ENCODE measurements at regions not wholly inside any gene's neighbourhood (a gene's known extent, or its start where the extent isn't known, plus 50 kb on each side); places are given as distances from the start of the nearest gene placed in this dataset.
"Not testable (repeated sequence)": the region's sequence is repeated elsewhere in the genome, so short reads cannot be mapped to it uniquely, and the experiment has no call there.

GRCh38 chr3:194042927-194043326 lies 93.0 kb upstream of the HES1 start:
- no peak for DNase-seq (ENCODE audit: low spot score)

- peak; percentile 81 for DNase-seq (ENCODE audit: low spot score)
Observed at GRCh38 chr3:194043516-194043915, 92.4 kb upstream of the HES1 start.

DNA sequence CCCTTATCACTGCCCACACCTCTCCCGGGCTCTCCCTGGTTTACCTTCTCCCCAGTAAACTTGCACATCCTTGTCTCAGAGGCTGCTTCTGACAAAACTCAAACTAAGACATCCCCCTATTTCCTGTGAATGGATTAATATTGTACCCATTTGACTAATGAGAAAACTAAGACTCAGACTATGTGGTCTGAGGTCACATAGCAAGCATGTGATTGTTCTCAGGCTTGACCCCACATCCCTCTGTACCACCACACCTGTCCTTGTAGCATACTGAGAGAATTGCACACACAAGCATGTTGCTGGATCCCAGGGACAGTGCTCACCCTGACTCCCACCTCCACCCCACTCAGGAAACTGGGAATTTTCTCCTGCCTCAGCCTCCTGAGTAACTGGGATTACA lies 90.7 kb upstream of the HES1 start:
- no peak for DNase-seq (ENCODE audit: low spot score)

- DNase-seq (ENCODE audit: low spot score) = no peak
Observed at GRCh38 chr3:194045919-194046318, 90.0 kb upstream of the HES1 start.

DNA sequence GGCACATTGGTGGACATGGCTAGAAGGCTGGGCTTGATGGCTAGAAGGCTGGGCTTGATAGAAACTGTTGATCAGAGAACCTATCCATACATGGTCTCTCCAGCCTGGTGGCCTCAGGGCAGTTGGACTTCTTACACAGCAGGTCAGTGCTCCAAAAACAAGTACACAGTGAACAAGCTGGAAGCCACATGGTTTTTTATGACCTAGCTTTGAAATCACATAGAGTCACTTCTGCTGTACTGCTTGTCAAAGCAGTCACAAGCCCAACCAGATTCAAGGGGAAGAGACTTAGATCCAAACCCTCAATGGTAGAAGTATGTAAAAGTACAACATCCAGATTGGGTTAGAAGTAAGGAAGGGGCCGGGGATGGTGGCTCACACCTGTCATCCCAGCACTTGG lies 89.4 kb upstream of the HES1 start:
- no peak for DNase-seq (ENCODE audit: low spot score)

DNA sequence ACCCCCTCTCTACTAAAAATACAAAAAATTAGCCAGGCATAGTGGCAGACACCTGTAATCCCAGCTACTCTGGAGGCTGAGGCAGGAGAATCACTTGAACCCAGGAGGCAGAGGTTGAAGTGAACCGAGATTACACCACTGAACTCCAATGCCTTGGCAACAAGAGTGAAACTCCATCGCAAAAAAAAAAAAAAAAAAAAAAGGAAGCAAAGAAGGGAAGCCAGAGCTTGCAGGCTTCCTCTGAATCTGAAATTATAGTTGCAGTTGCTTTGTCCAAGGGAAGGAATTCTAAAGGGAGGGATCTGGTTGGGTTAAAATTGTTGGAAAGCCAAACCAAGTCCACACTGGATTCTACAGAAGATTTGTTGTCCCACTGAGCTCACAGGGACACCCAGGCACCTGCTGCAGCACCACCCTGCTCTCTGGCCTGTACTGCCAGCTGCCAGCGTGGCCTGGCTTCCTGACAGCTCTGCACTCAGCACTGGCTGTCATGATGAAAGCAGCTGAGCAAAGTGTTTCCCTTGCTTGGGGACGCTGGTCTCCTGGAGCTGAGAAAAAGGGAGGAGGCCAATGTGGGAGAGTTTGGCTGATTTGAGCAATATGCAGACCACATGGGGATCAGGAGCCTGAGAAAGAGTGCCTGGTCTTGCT lies 88.8 kb upstream of the HES1 start:
- no peak for DNase-seq (ENCODE audit: low spot score)

DNA sequence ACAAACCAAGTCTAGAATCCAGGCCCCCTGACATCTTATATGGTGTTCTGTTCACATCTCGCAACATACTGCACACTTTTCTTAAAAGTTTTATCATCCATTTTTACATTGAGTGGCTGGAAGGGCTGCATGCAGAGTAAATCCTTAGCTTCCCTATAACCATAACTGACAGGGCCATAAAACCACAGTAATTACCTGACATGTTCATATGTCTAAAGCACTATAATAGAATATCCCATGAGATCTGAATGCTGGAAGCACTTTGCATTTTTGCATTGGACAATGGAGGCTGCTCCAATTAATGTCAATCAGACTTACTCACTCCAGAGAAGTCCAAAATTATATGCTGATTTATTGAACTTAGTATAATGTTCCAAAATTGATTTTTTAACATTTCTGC lies 86.6 kb upstream of the HES1 start:
- no peak for DNase-seq (ENCODE audit: low spot score)

DNA sequence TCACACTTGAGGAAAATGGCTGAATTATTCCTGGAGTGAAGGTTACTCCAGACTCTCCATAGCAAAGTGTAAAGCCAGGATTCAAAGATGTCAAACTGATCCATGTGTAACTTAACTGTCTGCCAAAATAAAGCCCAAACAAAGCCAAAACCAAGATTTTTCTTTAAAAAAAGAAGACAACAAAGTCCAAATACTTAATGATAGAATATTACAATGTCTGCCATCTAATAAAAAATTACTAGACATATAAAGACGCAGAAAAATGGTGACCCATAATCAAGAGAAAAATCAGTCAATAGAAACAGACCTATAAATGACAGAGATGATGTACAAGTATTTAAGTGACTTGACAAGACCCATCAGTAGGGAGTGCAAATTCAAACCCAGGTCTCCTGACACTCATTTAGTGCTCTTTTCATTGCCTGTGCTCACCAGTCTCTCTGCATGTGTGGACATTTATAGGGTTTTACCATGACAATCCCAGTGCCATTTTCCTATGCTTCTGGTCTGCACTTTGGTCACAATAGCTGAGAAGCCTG lies 85.1 kb upstream of the HES1 start:
- DNase-seq (ENCODE audit: low spot score) = no peak

DNA sequence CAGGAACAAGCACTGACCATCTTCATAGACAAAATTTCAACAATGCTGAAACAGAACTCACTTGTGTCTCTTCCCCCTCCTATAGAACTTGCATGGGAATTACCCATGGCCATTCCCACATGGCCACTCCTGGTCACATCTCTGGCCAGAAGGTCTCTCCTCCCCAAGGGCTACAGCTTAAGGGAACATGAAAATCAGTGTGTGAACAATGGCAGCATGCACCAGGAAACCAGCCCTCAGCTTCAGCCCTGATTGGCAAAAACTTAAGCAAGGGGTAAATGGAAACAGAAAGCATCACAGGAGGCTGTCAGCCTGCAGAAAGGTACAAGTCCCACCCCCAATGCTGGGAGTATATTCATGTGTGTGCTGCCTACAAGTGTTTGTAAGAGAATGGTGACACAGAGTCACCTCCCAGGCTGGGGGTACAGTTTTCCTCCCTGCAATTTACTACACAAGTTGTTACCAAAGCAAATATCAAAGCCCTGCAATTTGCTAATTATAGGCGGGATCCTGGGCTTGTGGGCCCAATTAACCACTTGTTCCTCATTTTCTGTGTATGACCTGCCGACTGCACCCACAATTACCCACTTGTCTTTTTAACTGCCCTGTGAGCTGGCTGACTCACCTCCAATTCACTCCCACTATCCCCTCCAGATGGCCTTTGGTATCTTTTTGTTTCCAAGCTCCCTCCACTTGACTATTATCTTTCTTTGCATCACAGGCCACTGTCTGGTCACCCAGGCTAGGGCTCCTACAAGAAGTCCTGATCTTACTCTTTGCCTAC lies 84.4 kb upstream of the HES1 start:
- DNase-seq (ENCODE audit: low spot score) = no peak

- no peak for DNase-seq (ENCODE audit: low spot score)
Observed at GRCh38 chr3:194053136-194053535, 82.8 kb upstream of the HES1 start.

GRCh38 chr3:194054016-194054415 lies 81.9 kb upstream of the HES1 start:
- no peak for DNase-seq (ENCODE audit: low spot score)

- no peak for DNase-seq (ENCODE audit: low spot score)
Observed at GRCh38 chr3:194054540-194054939, 81.4 kb upstream of the HES1 start.

- DNase-seq (ENCODE audit: low spot score) = no peak
Observed at GRCh38 chr3:194054961-194055360, 81.0 kb upstream of the HES1 start.

DNA sequence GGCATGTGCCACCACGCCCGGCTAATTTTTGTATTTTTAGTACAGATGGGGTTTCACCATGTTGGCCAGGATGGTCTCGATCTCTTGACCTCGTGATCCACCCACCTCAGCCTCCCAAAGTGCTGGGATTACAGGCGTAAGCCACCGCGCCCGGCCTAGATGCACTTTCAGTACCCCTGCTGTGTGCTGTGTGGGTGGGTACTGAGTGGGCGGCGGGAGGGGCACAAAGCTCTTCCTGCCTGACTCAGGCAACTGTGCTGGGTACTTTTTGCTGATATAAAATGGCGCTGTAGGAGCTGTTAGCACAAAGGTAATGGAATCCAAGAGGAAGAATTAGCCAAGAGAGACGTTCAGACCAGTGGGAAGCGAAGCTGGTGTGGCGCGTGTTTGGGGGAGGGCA lies 79.6 kb upstream of the HES1 start:
- not testable (repeated sequence) for DNase-seq (ENCODE audit: low spot score)

- no peak for DNase-seq (ENCODE audit: low spot score)
Observed at GRCh38 chr3:194056731-194057415, 79.1 kb upstream of the HES1 start.

DNA sequence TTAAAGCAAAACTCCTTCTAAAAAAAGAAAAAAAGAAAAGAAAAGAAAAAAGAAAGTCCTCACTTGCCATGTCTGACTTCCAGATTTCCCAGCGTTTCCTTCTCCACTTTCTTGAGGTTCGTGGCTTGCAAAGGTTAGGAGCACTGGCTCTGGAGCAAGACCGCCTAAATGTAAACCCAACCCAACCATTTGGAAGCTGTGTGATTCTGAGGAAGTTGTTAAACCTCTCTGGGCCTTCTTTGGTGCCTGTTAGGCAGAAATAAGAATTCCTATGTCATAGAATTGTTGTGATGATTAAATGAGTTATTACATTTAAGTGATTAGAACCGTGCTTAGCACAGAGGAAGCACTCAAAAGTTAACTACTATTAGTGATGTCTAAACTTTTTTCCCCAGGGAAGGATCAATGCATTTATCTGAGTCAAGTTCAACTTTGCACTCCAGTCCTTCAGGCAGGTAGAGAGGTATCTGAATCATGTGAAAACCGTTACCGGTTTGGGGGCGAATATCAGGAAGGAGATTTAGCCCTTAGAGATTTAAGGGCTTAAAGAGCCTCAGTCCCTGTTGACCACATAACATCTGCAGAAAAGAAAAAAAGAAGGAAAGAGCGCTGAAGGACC lies 78.3 kb upstream of the HES1 start:
- no peak for DNase-seq (ENCODE audit: low spot score)

DNA sequence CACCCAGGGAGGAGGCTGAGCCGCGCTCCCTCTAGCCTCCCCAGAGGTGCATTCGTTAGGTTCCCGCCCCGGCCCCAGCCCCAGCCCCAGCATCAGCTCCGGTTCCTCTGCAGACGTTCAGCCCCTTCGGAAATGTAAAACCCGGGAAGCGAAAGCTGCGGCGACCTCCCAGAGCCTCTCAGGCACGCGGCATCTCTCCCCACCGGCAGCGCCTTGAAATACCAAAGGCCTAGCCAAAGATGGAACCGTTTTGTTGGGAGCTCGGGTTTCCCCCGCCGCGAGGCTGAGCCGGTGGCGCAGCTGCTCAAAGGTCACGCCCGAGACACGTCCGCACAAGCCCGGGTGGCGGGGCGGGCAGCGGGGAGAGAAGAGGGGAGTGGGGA lies 77.8 kb upstream of the HES1 start:
- DNase-seq (ENCODE audit: low spot score) = no peak

GRCh38 chr3:194058753-194059152 lies 77.2 kb upstream of the HES1 start:
- no peak for DNase-seq (ENCODE audit: low spot score)

GRCh38 chr3:194061421-194062030 lies 74.4 kb upstream of the HES1 start:
- DNase-seq (ENCODE audit: low spot score) = no peak

GRCh38 chr3:194062830-194063229 lies 73.1 kb upstream of the HES1 start:
- DNase-seq (ENCODE audit: low spot score) = no peak

DNA sequence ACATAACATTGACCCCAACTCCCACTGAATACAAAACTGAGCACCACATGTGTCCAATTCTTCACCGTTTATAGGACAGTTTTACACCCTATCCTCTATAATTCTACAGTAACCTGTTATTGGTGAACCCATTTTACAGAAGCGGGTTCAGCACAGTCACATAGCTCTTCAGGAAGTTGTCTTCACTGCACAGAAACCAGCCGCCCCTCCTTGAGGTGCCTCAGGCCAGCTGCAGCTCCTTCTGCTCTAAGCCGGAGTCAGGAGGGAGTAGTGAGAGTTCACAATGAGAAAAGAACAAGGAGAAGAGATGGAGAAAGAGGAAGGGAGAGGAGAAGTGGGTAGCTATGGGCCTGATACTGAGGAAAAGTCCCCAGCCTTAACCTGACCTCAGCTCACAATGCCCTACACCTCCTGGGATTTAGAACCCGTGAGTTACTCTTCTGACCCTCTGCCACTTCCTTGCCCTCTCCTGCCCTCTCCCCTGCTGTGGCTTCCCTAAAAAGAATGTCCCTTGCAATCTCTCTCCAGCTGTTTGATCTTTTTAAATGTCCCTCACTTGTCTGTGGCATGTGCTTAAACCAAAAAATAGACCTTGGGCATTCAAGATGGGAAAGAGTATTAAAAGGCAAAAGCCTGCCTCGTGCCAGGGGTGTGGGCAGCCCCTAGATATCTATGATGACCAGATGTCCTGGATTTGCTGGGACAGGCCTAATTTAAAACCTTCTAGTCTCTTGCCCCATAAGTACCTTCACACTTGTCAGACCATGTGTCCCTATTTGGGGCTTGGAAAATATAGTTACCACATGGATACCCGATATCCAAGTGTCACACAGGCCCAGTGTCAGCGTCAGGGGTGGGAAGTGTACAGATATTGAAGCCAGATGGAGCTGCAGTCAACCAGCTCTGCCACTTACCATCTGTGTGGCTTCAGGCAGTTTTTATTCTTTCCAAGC lies 71.3 kb upstream of the HES1 start:
- no peak for DNase-seq (ENCODE audit: low spot score)
